NCI-H2196 (cell line): ENCODE measurements at regions not wholly inside any gene's neighbourhood (a gene's known extent, or its start where the extent isn't known, plus 50 kb on each side); places are given as distances from the start of the nearest gene placed in this dataset.
"Not testable (repeated sequence)": the region's sequence is repeated elsewhere in the genome, so short reads cannot be mapped to it uniquely, and the experiment has no call there.

Source experiments
- DNase-seq: peaks from one replicate; lab custom pipeline; 2025; ENCODE audit not compliant: unreplicated experiment; lab: John Stamatoyannopoulos, UW

DNA sequence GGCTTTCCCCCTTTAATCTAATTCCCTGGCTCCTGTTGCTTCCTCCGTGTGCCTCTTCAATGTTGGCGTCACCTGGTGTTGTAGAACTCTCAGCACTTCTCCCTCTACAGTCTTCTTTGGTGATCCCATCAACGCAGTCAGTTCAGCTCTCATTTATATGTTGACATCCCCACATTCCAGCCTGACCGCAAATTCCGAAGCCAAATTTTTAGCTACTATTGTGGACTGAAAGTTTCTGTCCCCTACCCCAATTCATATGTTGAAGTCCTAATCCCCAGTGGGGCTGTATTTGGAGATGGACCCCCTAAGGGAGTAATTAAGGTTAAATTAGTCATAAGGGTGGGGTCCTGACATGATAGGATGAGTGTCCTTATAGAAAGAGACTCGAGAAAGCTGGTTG lies 210.6 kb upstream of the ADAMTSL1 start:
- DNase-seq, result no peak

DNA sequence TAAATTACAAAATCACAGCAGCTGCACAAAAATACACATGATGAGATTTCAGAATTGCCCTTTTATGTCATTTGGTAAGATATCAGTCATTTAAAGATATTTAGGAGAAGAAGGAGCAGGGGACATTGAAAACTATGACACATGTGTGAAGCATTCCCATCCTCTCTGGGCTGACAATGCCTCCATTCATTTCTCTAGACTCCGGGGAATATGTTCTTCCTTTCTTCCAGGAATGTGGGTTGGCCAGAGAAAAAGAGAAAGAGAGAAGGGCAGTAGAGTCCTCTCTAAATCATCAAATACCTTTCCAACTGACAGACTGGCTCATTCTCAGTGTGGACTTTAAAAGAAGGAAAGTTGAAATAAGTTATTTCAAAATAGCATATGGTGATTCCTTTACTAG lies 205.6 kb upstream of the ADAMTSL1 start:
- DNase-seq, result no peak

DNA sequence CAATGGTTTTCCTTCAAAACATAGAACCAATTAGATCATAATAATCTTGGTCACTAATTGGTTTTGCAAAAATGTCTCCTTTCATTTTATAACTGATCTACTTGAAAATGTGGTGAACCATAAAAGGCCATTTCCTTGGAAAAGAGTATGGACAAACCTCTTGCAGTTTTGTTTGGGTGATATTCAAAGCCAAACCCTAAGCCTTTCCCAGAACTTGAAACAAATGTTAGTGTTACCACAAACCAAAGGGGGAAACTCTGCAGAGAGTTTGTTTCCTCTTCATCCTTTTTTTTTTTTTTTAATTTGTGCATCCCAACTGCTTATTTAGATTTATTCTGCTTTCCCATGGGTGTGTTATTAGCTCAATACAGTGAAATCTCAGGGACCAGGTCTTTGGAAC lies 204.4 kb upstream of the ADAMTSL1 start:
- DNase-seq, result no peak

DNA sequence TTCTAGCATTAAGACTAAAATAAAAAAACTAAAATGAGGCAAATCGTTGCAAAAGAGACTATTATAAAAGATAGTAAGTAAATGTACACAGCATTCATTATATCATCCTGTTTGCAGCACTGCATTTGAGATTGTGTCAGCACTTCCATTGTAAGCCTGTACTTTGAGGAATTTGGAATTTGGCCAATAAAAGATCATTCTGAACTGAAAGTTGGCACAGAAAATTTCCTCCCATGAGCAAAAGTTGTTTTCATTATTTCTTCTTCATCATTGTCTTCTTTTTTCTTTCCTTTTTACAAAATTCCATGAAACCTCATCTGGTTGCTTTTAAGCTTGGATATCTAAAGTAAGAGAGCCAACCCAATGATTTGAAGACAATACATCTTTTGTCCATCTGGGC lies 199.3 kb upstream of the ADAMTSL1 start:
- DNase-seq, result peak; percentile 23

GRCh38 chr9:18275313-18275990 lies 198.5 kb upstream of the ADAMTSL1 start:
- no peak for DNase-seq

GRCh38 chr9:18281291-18281690 lies 192.7 kb upstream of the ADAMTSL1 start:
- no peak for DNase-seq

- DNase-seq, result no peak
Observed at GRCh38 chr9:18294229-18294628, 179.7 kb upstream of the ADAMTSL1 start.

DNA sequence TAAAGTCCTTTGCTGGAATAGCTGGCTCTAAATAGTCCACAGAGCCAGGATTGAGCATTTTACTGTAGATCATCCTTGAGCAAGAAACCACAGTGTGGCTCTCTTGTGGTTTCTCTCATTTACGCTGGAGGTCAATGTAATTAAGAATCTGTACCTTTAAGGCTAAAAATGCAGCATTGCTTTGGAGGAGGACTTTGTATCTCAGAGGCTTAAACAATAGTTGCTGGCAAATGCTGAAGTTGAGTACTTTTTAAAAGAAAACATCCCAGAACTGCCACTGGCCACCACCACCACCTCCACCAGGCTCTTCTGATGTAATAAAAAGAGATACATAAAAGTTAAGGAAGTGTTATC lies 177.3 kb upstream of the ADAMTSL1 start:
- no peak for DNase-seq

DNA sequence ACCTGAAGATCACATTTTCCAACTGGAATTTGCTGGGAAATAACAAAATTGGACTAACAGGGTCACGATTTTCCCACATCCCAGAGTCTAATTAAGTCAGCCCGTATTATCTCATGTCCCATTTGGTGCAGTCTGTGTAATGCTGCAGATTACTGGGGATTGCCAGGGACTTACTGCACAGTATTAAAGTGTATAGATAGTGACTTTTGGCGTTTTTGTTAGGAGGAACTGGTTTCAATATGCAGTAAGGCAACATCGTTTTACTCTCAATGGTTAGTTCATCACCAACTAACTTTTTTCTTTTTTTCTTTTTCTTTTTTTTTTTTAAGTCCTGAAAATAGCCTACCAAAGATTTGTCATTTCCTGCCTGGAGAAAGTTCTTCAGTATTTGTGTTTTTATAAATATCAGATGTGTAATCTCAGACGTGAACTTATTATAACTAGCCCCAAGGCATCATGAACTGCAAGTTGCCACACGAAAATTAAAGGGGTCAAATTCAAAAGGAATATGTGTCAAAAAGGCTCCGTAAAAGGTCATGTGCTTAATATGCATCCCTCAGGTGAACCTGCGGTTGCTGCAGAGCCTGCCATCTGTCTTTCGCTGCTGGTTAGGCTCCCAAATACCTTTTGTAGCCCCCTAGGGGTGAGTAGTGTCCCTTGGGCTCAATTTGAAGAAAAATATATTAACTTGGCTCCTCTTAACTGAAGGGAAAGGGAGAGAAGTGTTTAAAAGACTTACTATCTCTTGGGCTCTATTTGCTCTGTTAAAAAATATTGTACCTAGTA lies 176.7 kb upstream of the ADAMTSL1 start:
- no peak for DNase-seq

DNA sequence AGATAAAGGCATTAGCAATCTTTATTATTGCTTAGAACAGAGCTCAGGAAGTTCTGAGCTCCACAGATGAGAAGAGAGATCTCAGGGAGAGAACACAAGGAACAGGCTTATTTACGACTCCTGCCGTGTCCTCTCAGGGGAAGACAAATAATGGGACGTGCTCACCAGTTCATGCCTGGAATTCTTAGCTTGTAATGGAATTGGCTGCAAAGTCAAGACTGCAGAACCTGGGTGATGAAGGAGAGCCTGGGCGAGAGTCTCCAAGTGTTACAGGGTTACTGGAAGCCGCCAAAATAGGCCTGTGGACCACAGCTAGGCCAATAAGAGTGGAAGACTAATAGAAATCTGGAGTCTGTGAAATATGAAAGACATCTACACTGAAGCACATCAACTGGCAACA lies 174.5 kb upstream of the ADAMTSL1 start:
- no peak for DNase-seq

DNA sequence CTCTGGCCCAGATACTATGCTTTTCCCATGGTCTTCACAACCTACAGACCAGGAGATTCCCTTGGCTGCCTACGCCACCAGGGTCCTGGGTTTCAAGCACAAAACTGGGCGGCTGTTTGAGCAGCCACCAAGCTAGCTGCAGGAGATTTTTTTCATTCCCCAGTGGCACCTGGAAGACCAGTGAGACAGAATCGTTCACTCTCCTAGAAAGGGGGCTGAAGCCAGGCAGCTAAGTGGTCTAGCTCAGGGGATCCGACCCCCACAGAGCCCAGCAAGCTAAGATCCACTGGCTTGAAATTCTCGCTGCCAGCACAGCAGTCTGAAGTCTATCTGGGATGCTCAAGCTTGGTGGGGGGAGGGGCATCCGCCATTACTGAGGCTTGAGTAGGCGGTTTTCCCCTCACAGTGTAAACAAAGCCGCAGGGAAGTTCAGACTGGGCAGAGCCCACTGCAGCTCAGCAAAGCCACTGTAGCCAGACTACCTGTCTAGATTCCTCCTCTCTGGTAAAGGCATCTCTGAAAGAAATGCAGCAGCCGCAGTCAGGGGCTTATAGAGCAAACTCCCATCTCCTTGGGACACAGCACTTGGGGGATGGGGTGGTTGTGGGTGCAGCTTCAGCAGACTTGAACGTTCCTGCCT lies 168.7 kb upstream of the ADAMTSL1 start:
- not testable (repeated sequence) for DNase-seq

GRCh38 chr9:18314316-18314715 lies 159.6 kb upstream of the ADAMTSL1 start:
- DNase-seq, result no peak

GRCh38 chr9:18317896-18318295 lies 156.1 kb upstream of the ADAMTSL1 start:
- DNase-seq, result no peak

DNA sequence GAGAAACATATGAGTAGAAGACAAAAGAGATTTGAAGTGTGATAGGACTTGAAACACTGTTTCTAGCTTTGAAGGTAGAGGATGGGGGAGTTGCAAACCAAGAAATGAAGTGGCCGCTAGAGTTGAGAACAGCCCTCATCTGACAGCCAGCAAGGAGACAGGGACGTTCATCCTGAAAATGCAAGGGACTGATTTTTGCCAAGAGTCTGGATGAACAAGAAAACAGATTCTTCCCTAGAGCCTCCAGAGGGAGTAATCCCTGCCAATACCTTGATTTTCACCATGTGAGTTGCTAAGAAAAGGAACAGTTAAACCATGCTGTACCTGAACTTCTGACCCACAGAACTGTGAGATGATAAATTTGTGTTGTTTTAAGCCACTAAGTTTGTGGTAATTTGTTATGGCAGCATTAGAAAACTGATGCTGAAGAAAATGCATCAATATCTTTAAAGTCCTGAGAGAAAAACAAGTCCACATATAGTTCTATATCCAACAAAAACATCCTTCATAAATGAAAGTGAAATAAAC lies 154.0 kb upstream of the ADAMTSL1 start:
- DNase-seq, result no peak

DNA sequence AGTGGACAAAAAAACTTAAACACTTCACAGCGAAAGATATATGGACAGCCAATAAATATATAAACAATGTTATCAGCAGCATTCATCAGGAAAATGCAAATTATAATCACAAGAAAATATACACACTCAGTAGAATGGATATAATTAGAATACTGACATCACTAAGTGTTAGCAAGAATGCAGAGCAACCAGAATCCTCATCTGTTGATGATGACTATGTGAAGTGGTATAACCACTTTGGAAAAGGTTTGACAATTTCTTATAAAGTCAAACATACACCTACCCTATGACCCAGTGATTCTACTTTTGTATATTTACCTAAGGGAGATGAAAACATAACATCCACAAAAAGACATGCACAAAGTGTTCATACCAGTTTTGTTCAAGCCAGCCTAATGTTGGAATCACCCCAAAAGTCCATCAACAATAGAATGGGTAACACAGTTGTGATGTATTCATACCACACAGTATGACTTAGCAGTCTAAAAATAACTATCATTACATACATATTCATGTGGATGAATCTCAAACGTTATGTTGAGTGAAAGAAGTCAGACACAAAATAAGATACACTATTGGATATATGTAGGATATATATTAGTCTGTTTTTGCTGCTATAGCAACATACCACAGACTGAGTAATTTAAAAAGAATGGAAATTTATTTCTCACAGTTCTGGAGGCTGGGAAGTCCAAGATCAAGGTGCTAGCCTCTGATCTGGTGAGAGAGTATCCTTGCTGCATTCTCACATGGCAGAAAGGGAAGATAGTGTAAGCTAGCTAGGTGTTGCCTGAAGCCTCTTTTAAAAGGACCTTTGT lies 148.8 kb upstream of the ADAMTSL1 start:
- DNase-seq, result no peak

GRCh38 chr9:18325746-18326011 lies 148.3 kb upstream of the ADAMTSL1 start:
- not testable (repeated sequence) for DNase-seq

DNA sequence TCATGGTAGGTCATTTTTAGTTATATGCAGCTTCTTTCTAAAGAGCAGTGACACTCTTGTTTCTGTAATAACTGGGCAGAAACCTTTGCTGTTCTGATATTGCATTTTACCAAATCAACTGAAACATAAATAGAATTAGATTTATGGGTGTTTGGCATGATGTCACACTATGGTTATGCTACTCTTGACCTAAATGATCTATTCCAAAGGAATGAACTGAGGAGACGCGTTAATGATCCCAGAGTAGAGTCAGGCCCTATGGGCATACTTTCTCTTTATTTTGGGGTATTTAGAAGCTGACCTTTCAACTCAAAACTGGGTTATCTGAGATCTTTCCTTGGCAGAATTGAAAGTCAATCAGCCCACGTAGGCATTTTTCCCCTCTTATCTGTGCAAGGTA lies 146.8 kb upstream of the ADAMTSL1 start:
- no peak for DNase-seq

- DNase-seq, result no peak
Observed at GRCh38 chr9:18330401-18331309, 143.3 kb upstream of the ADAMTSL1 start.

- DNase-seq, result no peak
Observed at GRCh38 chr9:18331310-18331684, 142.7 kb upstream of the ADAMTSL1 start.

- DNase-seq, result no peak
Observed at GRCh38 chr9:18331808-18332209, 142.1 kb upstream of the ADAMTSL1 start.
